ENCODE measurements at regions not wholly inside any gene's neighbourhood (a gene's known extent, or its start where the extent isn't known, plus 50 kb on each side); places are given as distances from the start of the nearest gene placed in this dataset.

GRCh38 chr13:90696656-90697055 is 650.8 kb upstream of the MIR17HG start:
- no peaks in the 10 kb centered on the region for H3K79me2 ChIP-seq (ENCODE audit: control insufficient read depth, low read length)
- no peaks in the 10 kb centered on the region for H3K4me1 ChIP-seq (ENCODE audit: control insufficient read depth, low read length)
- TF ChIP-seq EZH2phosphoT487 (IDR thresholded peaks at IDR 0.05; ENCODE audit: borderline replicate concordance, low read length): no peak
- TF ChIP-seq CTCF (IDR thresholded peaks at IDR 0.05; ENCODE audit: low read depth, low read length, poor library complexity, severe bottlenecking): no peak
- H3K4me2 ChIP-seq (ENCODE audit: low read length): no peak overlapping the region
- H3K4me3 ChIP-seq (ENCODE audit: low read length): no peak overlapping the region
- H3K27me3 ChIP-seq (ENCODE audit: control insufficient read depth, low read length): no peaks in the 10 kb centered on the region
- H3K9me3 ChIP-seq (ENCODE audit: control insufficient read depth, insufficient read depth, low read length): no peaks in the 10 kb centered on the region
- no peaks in the 10 kb centered on the region for H3F3A ChIP-seq (ENCODE audit: control insufficient read depth, insufficient read depth)
- H3K9me2 ChIP-seq (replicated peaks; ENCODE audit: control insufficient read depth, low read length): no peaks in the 10 kb centered on the region
- H4K20me1 ChIP-seq (ENCODE audit: control insufficient read depth, insufficient read depth, low read depth, low read length): no peaks in the 10 kb centered on the region
- H3K27ac ChIP-seq (ENCODE audit: low read depth, low read length): no peak overlapping the region
- no peaks in the 10 kb centered on the region for H3K36me3 ChIP-seq (ENCODE audit: control insufficient read depth, low read length)

- Histone ChIP-seq H3F3A (ENCODE audit: control insufficient read depth, insufficient read depth) (no peaks in the 10 kb centered on the region), H3K27ac (ENCODE audit: low read depth, low read length) (no peak overlapping the region), H3K36me3 (ENCODE audit: control insufficient read depth, low read length) (no peaks in the 10 kb centered on the region), H3K4me2 (ENCODE audit: low read length) (no peak overlapping the region), H3K4me1 (ENCODE audit: control insufficient read depth, low read length) (no peaks in the 10 kb centered on the region), H3K9me2 (replicated peaks; ENCODE audit: control insufficient read depth, low read length) (no peaks in the 10 kb centered on the region), H3K79me2 (ENCODE audit: control insufficient read depth, low read length) (no peaks in the 10 kb centered on the region), H3K27me3 (ENCODE audit: control insufficient read depth, low read length) (no peaks in the 10 kb centered on the region), H3K9me3 (ENCODE audit: control insufficient read depth, insufficient read depth, low read length) (no peaks in the 10 kb centered on the region; the same call in 1 of the 2 replicates), H4K20me1 (ENCODE audit: control insufficient read depth, insufficient read depth, low read depth, low read length) (no peaks in the 10 kb centered on the region), H3K4me3 (ENCODE audit: low read length) (no peak overlapping the region)
- TF ChIP-seq CTCF (IDR thresholded peaks at IDR 0.05; ENCODE audit: low read depth, low read length, poor library complexity, severe bottlenecking) (no peak), EZH2phosphoT487 (IDR thresholded peaks at IDR 0.05; ENCODE audit: borderline replicate concordance, low read length) (no peak)
These were observed 647.1 kb upstream of the MIR17HG start for GRCh38 chr13:90700340-90700739.

- no peak for TF ChIP-seq EZH2phosphoT487 (IDR thresholded peaks at IDR 0.05; ENCODE audit: borderline replicate concordance, low read length)
- no peak for TF ChIP-seq CTCF (IDR thresholded peaks at IDR 0.05; ENCODE audit: low read depth, low read length, poor library complexity, severe bottlenecking)
- no peaks in the 10 kb centered on the region; the same call in 1 of the 2 replicates for H3K9me3 ChIP-seq (ENCODE audit: control insufficient read depth, insufficient read depth, low read length)
These were observed 646.2 kb upstream of the MIR17HG start for GRCh38 chr13:90701264-90701663.

More at GRCh38 chr13:90701264-90701663, 646.2 kb upstream of the MIR17HG start:
- H3F3A ChIP-seq (ENCODE audit: control insufficient read depth, insufficient read depth): no peaks in the 10 kb centered on the region
- H3K79me2 ChIP-seq (ENCODE audit: control insufficient read depth, low read length): no peaks in the 10 kb centered on the region
- H3K36me3 ChIP-seq (ENCODE audit: control insufficient read depth, low read length): no peaks in the 10 kb centered on the region
- no peaks in the 10 kb centered on the region for H3K4me1 ChIP-seq (ENCODE audit: control insufficient read depth, low read length)
- no peaks in the 10 kb centered on the region for H3K9me2 ChIP-seq (replicated peaks; ENCODE audit: control insufficient read depth, low read length)
- H4K20me1 ChIP-seq (ENCODE audit: control insufficient read depth, insufficient read depth, low read depth, low read length): no peaks in the 10 kb centered on the region
- H3K27me3 ChIP-seq (ENCODE audit: control insufficient read depth, low read length): no peaks in the 10 kb centered on the region
- H3K4me2 ChIP-seq (ENCODE audit: low read length): no peak overlapping the region
- H3K27ac ChIP-seq (ENCODE audit: low read depth, low read length): no peak overlapping the region
- H3K4me3 ChIP-seq (ENCODE audit: low read length): no peak overlapping the region
